Embryonic facial prominence (tissue), 1 donor: ENCODE measurements at regions not wholly inside any gene's neighbourhood (a gene's known extent, or its start where the extent isn't known, plus 50 kb on each side); places are given as distances from the start of the nearest gene placed in this dataset.

ENCODE experiments used
- DNase-seq: peaks from one replicate; pipeline ENCODE4 v3.0.0-alpha.2; 2016; ENCODE audit errors: extremely low spot score

GRCh38 chr4:62366939-62367338 lies 1166.8 kb downstream of the ADGRL3 start:
- DNase-seq: no peak

- no peak for DNase-seq
These were observed 1160.0 kb downstream of the ADGRL3 start for GRCh38 chr4:62360156-62360545.

- DNase-seq: peak; percentile 22
These were observed 1159.5 kb downstream of the ADGRL3 start for GRCh38 chr4:62359441-62360155.

DNA sequence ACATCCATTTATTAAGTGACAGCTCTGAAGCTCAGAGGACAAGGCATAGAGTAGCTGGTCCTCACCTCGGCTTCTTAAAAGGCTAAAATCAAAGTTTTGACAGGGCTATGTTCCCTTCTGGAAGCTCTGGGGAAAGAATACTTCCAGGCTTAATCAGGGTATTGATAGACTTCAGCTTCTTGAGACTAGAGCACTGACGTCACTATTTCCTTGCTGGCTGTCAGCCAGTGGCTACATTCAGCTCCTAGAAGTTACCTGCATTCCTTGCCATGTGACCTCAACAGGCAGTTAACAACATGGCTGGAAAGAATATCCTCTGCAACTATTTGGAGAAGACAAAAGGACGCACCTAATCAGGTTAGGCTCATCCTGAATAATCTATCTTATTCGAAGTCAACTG lies 1144.8 kb downstream of the ADGRL3 start:
- DNase-seq: no peak

DNA sequence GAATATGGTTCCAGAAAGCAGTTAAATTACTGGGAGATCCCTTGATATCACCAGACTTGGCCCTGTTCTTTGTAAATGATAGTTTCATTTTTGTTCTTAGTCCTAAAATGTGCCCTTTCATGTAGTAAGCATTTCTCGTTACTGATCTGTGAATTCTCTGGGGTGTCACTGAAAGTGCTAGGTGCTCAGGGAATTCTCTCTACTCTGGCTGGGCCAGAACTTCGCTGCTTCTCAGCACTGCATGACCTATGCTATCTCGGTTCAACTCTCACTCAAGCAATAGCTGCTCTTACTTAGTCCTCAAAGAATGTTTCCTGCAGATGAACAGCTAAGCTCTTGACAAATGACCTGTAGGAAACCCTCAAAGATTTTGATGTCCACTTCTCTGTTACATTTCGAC lies 1144.3 kb downstream of the ADGRL3 start:
- DNase-seq: no peak

DNA sequence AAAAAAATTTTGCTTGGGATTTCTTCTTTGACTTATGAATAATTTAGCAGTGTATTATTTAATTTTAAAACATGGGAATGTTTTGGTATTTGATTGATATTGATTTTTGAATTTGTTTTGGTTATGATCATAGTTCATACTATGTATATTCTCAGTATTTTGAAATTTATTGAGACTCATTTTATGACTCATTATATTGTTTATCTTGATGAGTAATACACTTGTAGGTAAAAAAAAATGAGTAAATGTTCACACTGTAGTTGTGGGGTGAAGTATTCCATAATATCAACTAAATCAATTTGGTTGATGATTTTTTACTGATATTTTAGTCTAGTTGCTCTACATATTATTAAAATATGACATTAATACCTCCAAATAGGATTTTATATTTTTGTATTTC lies 1142.2 kb downstream of the ADGRL3 start:
- no peak for DNase-seq

- no peak for DNase-seq
These were observed 1128.4 kb downstream of the ADGRL3 start for GRCh38 chr4:62328526-62328925.

- no peak for DNase-seq
These were observed 1127.6 kb downstream of the ADGRL3 start for GRCh38 chr4:62327612-62328297.

GRCh38 chr4:62324215-62324614 lies 1124.1 kb downstream of the ADGRL3 start:
- DNase-seq: no peak

DNA sequence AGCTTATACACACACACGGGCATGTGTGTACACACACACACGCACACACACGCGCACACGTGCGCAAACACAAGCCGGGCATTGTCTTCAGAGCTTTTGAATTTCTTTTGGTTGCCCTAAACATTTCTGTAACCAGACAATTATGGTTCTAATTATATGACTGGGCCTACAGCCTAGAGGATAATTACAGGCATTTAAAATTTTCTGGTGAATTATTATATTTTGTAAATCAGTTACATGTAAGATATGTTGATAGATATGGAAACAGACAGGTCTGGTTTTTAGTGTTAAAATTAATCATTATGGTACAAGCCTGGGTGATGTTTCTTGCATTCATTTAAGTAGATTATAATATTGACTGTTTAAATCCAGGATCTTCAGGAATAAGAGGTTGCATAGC lies 1120.5 kb downstream of the ADGRL3 start:
- no peak for DNase-seq

GRCh38 chr4:62302710-62303109 lies 1102.6 kb downstream of the ADGRL3 start:
- DNase-seq: no peak

DNA sequence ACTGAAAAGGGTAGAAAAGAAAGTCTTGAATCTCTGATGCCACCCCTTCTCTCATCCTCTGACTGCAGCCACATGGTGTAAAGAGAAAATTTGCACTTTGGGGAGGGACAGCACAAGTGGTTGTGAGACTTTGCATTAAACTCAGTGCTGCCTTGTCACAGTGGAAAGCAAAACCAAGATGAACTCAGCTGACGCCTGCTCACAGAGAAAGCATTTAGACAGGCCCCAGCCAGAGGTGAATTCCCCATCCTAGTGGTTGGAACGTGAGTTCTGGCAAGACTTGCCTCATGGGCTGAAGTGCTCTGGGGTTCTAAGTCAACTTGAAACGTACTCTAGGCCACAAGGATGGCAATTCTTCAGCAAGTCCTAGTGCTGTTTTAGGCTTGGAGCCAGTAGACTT lies 1101.4 kb downstream of the ADGRL3 start:
- no peak for DNase-seq

DNA sequence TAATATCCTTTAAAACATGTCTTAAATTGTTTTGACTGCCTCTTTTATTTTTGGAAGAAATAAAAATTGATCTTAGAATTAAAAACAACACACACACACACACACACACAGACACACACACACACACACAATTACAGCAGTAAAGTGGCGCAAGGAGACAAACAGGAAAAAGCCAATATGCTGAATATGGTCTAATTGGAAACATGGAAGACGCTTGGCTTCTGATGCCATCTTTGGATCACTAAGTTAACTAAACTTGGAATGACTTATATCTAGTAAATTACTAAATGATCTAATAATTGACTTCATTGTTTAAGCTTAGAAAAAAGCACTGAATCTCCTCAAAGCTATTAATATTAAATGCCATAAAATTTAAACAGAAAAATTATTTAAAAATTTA lies 1093.4 kb downstream of the ADGRL3 start:
- no peak for DNase-seq

- DNase-seq: no peak
These were observed 1092.8 kb downstream of the ADGRL3 start for GRCh38 chr4:62292911-62293310.

GRCh38 chr4:62288808-62289541 lies 1088.8 kb downstream of the ADGRL3 start:
- no peak for DNase-seq

GRCh38 chr4:62285026-62285425 lies 1084.9 kb downstream of the ADGRL3 start:
- no peak for DNase-seq

GRCh38 chr4:62279689-62280088 lies 1079.6 kb downstream of the ADGRL3 start:
- no peak for DNase-seq

DNA sequence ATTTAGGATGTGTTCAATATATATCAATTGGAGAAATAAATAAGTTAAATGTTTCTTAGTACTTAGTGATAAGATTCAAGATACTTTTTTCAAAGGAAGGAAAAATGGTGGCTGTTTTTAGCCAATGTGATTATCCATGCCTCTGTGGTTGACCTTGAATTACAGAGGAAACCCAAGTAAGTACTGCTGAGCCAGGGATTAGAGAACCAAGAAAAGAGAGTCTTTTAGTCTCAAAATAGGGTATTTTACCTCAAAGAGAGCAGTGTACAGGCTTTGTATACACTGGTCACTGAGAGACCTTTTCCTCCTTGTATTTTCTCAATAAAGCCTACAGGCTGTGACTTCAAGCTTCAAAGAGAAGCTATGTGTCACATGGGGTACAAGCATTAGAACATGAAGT lies 1075.3 kb downstream of the ADGRL3 start:
- no peak for DNase-seq

- no peak for DNase-seq
These were observed 1074.7 kb downstream of the ADGRL3 start for GRCh38 chr4:62274782-62275181.

DNA sequence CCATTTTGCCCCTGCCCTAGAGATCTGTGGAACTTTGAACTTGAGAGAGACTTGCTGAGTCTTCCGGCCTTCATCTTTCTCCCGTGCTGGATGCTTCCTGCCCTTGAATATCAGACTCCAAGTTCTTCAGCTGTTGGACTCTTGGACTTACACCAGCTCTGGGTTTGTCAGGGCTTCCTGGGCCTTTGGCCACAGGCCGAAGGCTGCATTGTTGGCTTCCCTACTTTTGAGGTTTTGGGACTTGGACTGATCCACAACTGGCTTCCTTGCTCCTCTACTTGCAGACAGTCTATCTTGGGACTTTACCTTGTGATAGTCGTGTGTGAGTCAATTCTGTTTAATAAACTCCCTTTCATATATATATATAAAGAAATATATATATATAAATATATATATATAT lies 1071.0 kb downstream of the ADGRL3 start:
- DNase-seq: no peak

- no peak for DNase-seq
These were observed 1069.8 kb downstream of the ADGRL3 start for GRCh38 chr4:62269918-62270317.

DNA sequence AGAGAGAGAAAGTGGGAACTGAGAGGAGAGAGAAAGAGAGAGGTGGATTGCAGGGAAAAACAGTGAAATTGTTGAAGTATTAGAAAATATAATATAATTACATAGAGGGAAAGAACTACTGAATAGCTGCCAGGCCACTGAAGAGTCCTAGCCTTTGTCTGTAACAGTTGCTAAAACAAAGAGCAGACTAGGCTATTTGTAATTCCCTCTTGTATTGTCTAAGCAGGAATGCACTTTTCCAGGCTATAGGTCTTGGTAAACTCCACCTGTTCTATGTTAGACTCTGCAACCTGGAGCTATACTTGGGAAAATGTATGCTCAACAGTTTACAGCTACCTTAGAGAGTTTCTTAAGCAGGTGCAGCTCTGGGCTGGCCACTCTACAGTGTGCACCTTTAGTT lies 1063.3 kb downstream of the ADGRL3 start:
- no peak for DNase-seq

- DNase-seq: no peak
These were observed 1062.5 kb downstream of the ADGRL3 start for GRCh38 chr4:62262676-62263075.
